HG02610 (cell line): ENCODE measurements at regions not wholly inside any gene's neighbourhood (a gene's known extent, or its start where the extent isn't known, plus 50 kb on each side); places are given as distances from the start of the nearest gene placed in this dataset.
A peak's percentile ranks its signal among the peaks of the same experiment; 100 is the strongest.
"Not testable (repeated sequence)": the region's sequence is repeated elsewhere in the genome, so short reads cannot be mapped to it uniquely, and the experiment has no call there.

Experiments used
- ATAC-seq: cut with Tn5 transposase; IDR thresholded peaks from one replicate; pipeline ENCODE4 v1.9.1; 2021; ENCODE audit warnings: mild to moderate bottlenecking, moderate library complexity; ENCODE audit not compliant: unreplicated experiment

DNA sequence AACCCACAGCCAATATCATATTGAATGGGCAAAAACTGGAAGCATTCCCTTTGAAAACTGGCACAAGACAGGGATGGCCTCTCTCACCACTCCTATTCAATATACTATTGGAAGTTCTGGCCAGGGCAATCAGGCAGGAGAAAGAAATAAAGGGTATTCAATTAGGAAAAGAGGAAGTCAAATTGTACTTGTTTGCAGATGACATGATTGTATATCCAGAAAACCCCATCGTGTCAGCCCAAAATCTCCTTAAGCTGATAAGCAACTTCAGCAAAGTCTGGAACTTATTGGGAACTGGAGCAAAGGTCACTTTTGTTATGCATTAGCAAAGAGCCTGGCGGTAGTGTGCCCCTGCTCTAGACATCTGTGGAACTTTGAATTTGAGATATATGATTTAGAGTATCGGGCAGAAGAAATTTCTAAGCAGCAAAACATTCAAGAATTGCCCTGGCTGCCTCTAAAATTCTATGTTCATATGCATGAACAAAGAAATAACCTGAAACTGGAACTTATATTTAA lies 53.4 kb upstream of the PSMA1 start:
- ATAC-seq = not testable (repeated sequence)

DNA sequence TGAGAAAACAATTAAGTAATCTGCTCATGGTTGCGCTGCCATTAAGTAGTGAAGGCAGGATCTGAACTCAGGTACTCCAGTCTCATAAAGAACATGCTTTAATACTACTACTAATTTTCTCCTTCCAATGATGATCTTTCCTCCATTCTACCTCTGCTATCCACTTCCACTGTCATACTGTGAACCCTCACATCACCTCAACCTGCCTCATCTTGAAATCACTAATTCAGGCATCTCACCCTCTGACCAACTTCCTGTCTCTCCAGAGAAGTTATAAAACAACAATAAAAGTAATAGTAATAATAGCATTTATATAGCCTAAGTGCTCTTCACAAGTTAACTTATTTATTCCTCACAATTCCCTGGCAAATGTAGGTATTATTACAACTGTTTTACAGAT lies 57.1 kb upstream of the PSMA1 start:
- no peak for ATAC-seq

DNA sequence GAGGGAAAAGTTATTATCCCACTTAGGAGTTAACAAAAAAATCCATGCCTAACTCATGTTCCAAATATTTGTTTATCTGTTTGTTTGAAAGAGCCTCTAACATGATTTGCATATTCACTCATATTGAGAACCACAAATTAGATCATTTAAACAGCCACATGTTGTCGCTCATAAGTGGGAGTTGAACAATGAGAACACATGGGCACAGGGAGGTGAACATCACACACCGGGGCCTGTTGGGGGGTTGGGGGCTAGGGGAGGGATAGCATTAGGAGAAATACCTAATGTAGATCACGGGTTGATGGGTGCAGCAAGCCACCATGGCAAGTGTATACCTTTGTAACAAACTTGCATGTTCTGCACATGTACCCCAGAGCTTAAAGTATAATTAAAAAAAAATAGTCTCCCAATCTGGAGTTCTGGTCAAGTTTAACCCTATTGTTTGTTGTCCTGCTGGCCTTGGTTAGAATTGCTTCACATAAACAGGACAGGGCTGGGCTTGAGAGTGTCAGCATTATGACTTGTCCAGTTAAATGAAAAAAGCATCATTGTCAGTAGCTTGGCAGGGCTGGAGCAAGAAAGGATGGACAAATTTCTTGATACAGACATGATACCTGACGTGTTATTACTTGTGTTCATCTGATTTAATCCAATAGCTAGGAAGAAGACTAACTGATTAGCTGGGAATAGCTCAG lies 57.8 kb upstream of the PSMA1 start:
- ATAC-seq = peak; percentile 9

DNA sequence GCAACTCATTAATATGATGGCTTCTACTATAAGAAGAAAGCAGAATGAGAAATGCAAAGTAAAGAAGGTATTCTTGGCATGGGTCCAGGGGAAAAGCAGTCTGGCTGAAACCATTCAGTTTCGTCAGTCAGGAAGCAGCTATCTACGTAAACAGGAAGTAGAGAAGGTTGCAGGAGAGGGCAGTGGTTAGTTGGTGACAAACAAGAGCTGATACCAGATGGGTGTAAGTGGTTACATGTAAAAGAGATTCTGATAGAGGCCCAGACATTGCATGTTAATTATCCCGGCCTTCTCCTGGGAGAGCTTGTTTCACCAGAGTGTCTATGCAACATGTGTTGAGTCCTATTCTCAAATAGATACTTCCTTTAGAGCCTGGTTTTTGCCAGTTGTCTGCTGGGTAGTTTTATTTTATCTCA lies 58.4 kb upstream of the PSMA1 start:
- ATAC-seq = peak; percentile 96

DNA sequence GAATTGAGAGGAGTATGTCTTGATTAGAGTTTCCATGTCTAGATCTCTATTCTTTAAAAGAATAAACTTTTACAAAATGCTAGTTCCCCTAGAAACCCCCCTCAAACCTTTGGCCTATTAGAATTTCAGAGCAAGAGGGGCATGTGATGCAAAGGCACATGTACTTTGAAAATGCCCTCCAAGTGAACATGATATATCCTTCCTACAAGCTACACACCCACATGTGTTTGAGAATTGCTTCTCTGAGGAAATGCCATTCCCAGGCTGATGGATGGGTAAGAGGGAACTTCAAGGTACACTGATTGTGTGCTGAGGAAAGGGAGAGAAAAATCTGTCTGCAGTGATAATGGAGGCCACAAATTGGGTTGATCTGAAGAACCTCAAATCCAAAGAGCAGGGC lies 59.5 kb upstream of the PSMA1 start:
- ATAC-seq = no peak

DNA sequence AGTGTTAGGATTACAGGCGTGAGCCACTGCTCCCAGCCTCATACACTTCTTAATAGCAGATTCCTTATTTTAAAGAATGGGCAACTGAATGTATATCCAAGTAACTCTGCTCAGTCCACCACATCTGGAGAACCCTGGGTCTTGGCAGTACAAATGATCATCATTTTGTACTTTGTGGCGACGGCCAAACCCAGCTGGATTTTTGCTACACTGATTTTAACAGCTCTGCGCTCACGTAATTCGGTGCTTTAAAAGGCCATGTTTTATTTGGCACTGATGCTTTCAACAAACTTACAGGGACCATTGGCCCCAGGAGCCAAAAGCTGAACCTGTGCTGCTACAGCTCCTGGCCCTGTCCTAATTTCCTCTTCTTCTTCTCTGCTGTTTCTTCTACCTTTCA lies 60.8 kb upstream of the PDE3B start:
- ATAC-seq = no peak

DNA sequence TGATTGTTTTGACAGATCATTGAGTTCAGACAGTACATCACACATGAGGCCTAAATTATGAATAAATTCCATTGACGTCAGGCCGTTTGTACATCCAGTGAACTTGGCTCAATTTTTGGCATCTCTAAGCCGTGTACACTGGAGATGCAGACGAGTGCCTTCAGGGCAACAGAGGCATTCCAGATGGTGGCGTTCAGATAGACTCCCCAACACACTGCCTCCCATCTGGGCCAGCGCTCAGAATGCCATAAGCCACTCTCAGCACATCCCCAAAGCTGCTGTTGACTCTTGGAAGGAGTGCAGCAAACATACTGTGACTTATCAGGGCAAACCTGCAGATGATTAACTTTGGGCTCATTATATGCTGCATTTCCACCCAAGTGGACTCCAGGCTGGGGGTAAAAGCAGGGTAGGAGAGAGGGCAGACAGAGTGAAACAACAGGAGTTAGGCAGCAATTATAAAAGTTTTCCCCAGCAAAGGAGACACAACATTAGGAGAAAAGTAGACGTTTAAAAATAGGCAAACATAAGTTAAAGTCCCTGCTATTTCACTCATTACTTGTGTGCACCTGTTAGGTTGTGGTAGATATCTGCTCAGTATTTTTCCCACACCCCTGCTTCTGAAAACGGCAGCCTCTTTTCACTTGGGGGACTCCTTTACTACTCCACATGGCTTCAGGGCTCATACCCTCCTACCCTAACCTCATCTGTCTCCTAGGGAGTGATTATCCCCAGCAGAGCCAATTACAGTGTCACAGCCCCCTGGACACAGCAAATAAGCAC lies 60.2 kb upstream of the PDE3B start:
- ATAC-seq = no peak

DNA sequence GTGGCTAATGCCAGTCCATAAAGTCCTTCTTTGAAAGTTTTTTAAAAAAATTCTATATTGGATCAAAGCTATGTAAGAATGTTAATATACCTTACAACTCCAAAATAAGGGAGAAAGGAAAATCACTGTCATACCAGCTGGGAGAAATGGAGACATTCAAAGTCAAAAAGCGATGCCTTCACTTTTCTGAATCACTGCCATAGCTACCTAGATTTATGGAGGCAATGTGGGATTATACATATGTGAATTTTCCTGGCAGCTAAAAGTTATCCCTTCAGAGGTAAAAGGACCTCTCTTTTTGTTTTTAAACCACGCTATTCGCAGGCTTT lies 59.6 kb upstream of the PDE3B start:
- no peak for ATAC-seq

DNA sequence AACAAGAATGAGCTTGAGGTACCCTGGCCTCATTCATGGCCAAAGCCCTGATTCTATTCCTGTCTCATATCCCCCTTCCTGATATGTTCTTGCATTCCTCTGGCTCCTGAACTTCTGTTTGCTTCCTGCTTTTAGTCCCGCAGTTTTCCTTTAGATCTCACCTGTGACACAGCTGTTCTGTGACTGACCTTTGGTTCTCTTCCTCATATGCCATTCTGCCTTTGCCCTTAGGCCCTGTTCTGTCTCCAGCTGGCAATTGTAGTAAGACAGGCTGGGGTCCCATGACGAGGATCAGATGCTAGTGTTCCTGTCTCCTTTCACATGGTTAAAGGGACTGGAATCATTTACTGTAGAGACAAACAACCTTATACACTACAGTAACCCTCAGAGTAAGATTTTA lies 59.0 kb upstream of the PDE3B start:
- no peak for ATAC-seq

DNA sequence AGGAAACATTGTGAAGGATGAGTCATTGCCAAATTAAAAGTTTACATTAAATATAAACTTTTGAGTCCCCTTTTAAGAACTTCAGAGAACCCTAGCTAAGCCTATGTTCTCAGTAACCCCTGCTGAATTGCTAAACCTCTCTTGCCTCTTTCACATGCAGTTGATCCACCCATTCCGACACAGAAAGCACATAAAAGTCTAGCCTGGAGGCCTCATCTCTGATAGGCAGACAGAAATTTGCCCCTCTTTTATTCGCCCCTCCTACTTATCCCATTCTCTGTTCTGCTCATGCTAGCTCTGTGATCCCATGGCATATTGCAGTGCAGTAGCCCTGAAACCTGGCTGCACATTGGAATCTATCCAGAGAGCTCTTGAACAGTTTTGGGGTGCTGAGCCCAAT lies 58.2 kb upstream of the PDE3B start:
- ATAC-seq = no peak

DNA sequence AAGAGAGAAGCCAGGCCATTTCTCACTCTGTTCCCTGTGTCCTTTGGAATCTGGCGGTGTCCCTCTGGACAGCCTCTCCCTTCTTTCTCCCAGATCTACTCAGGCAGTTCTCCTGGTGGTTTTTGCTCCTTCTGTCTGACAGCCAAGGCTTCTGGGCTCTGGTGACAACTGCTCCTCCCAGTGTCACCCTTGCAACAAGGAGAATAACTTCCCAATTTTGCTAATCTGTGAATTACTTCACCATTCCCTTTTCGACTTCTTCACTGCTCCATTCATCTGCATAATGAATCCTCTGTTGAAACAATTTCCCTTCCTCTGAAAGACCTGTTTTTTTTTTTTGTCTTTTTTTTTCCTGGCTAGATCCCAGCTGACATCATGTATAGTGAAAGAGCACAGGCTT lies 56.3 kb upstream of the PDE3B start:
- ATAC-seq = no peak

DNA sequence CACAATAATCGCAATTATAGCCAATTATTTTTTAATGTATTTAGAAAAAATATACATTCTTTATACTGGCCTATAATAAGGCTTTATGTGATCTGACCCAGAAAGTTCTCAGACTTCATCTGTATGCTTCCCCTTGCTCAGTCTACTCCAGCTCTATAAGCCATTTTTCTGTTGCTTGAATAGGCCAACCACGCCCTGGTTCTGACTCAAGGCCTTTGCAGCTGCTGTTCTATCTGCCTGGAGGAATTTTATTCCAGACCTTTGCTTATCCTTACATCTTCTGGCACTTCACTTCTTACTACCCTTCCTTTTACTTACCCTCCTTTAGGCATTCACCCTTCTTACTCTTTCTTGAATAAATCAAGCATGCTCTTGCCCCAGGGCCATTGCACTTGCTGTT lies 54.9 kb upstream of the PDE3B start:
- ATAC-seq = no peak

DNA sequence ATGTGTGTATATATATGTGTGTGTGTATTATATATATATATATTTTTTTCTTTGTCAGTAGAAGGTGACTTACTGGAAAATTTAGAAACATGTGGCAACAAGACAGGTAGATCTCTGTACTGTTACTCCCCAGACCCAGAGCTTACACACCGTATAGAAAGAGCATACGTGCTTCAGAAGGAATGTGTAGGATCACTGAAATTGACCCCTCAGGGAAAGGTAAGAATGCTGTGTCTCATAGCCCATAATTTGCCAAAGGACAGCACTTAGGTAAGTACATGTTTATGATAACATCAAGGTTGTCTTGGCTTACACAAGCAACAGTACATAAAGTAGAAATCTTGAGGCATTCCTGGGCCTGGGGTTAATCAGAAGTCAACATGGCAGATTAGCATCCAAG lies 54.2 kb upstream of the PDE3B start:
- no peak for ATAC-seq

DNA sequence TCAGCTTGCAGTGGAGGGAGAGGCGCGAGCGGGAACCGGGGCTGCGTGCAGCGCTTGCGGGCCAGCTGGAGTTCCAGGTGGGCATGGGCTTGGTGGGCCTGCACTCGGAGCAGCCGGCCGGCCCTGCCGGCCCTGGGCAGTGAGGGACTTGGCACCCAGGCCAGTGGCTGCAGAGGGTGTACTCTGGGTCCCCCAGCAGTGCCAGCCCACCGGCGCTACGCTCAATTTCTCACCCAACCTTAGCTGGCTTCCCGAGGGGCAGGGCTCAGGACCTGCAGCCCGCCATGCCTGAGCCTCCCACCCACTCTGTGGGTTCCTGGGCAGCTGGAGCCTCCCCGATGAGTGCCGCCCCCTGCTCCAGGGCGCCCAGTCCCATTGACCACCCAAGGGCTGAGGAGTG lies 52.6 kb upstream of the PDE3B start:
- not testable (repeated sequence) for ATAC-seq

DNA sequence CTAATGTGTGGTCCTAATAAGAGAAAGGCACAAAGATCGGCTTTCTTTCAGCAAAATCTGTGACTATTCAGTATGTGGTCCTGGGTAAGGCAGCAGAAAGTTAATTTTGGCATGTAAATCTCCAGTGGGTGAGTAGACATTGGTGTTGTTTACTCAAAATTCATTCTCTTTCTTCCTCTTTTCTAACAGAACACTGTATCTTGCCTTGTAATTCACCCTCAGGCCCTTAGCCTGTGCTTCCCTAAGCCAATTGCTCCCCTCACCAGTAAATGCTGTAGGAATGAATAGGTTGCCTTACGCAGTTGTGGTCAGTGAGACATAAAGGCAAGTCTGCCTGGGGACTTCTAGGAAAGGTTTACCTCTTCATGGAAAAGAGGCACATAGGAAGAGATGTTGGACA lies 49.9 kb upstream of the PDE3B start:
- ATAC-seq = no peak
